ENCODE measurements at regions not wholly inside any gene's neighbourhood (a gene's known extent, or its start where the extent isn't known, plus 50 kb on each side); places are given as distances from the start of the nearest gene placed in this dataset.

DNA sequence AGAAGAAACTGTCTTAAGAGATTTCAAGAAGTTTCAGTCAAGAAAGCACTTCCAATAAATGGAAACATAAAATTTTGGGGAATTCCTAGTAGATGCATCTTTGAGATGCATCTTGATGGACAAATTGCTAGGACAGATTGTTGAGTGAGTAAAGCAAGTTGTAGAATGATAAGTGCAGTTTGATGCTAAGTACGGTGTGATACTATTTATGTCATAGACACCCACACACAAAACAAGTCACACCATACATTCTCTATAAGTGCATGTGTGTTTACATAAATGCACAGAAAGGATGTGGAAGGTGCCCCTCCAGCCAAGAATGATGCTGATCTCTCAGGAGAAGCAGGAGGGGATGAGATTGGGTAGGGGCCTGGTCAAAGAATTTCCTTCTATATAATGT, 375.7 kb downstream of the FOXO1 start:
- TF ChIP-seq CTCF (IDR thresholded peaks at IDR 0.05), result no peak
- Histone ChIP-seq H3K27me3 (no peaks in the 10 kb centered on the region), H3K9me3 (no peaks in the 10 kb centered on the region), H3K4me1 (ENCODE audit: control insufficient read depth in 1 of 2, insufficient read depth in 1 of 2, low read depth in 1 of 2, low read length in 1 of 2) (no peaks in the 10 kb centered on the region), H3K4me3 (ENCODE audit: low read depth in 1 of 2, low read length in 1 of 2) (no peak overlapping the region), H3K27ac (no peak overlapping the region), H3K36me3 (no peaks in the 10 kb centered on the region)

DNA sequence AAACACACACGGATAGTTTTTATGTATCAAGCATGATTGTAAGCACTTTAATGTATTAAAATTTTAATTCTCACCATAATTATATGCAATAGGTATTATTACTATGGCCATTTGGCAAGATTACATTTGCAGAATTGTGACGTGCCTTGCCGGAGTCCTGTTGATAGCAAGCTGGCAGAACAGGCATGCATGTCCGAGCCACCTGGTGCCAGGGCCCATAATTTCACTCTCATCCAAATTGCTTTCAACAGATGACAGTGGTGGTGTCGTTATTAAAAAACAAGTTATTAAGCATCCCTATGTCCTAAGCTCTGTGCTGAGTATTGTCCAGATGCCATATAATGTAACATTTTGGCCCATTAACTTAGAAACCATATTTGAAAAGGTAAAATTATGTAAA, 374.3 kb downstream of the FOXO1 start:
- TF ChIP-seq CTCF (IDR thresholded peaks at IDR 0.05), result no peak
- Histone ChIP-seq H3K27ac (no peak overlapping the region), H3K4me3 (ENCODE audit: low read depth in 1 of 2, low read length in 1 of 2) (no peak overlapping the region), H3K36me3 (no peaks in the 10 kb centered on the region), H3K27me3 (no peaks in the 10 kb centered on the region), H3K9me3 (no peaks in the 10 kb centered on the region), H3K4me1 (ENCODE audit: control insufficient read depth in 1 of 2, insufficient read depth in 1 of 2, low read depth in 1 of 2, low read length in 1 of 2) (no peaks in the 10 kb centered on the region)

DNA sequence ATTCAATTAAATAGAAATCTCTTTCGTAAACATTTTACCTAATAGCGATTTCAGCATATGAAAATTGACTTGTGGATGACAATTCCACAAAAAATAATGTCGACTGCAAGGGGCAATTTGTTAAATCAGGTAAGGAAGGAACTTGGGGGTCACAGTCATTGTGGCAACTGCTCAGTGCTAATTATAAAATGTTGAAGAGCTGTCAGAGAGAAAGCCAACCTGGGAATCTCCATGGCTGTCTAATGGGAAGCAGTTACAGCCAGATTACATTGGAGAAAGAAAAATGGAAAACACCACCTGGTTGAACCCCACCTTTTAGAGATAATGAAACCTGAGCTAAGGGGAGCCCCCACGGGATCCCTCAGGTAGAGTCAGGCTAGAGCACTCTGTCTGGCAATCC, 373.9 kb downstream of the FOXO1 start:
- Histone ChIP-seq H3K4me3 (ENCODE audit: low read depth in 1 of 2, low read length in 1 of 2) (no peak overlapping the region), H3K4me1 (ENCODE audit: control insufficient read depth in 1 of 2, insufficient read depth in 1 of 2, low read depth in 1 of 2, low read length in 1 of 2) (no peaks in the 10 kb centered on the region), H3K9me3 (no peaks in the 10 kb centered on the region), H3K27ac (no peak overlapping the region), H3K36me3 (no peaks in the 10 kb centered on the region), H3K27me3 (no peaks in the 10 kb centered on the region)
- no peak for TF ChIP-seq CTCF (IDR thresholded peaks at IDR 0.05)

- Histone ChIP-seq H3K36me3 (no peaks in the 10 kb centered on the region), H3K9me3 (no peaks in the 10 kb centered on the region), H3K4me1 (ENCODE audit: control insufficient read depth in 1 of 2, insufficient read depth in 1 of 2, low read depth in 1 of 2, low read length in 1 of 2) (no peaks in the 10 kb centered on the region), H3K27ac (no peak overlapping the region), H3K27me3 (no peaks in the 10 kb centered on the region), H3K4me3 (ENCODE audit: low read depth in 1 of 2, low read length in 1 of 2) (no peak overlapping the region)
- TF ChIP-seq CTCF (IDR thresholded peaks at IDR 0.05), result no peak
These were observed 364.1 kb downstream of the FOXO1 start for GRCh38 chr13:40302351-40302750.

DNA sequence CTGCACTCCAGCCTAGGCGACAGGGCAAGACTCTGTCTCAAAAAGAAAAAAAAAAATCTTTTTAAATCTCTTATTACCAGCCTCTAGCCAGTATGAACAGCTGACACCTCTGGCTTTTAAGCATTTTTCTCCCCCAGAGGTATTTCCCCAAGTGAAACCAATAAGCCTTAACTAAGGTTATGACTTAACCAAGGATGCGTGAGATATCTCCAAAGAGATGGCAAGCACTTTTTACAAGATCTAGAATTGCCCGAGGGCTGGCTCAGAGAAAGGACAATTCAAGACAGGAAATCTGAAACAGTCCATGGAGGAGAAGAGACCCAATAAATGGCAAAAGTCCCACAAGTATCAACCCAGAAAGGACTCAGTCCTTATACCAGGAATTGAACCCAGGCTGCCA, 362.1 kb downstream of the FOXO1 start:
- no peaks in the 10 kb centered on the region for H3K4me1 ChIP-seq (ENCODE audit: control insufficient read depth in 1 of 2, insufficient read depth in 1 of 2, low read depth in 1 of 2, low read length in 1 of 2)
- H3K4me3 ChIP-seq (ENCODE audit: low read depth in 1 of 2, low read length in 1 of 2), result no peak overlapping the region
- H3K27me3 ChIP-seq, result no peaks in the 10 kb centered on the region
- TF ChIP-seq CTCF (IDR thresholded peaks at IDR 0.05), result no peak
- H3K27ac ChIP-seq, result no peak overlapping the region
- no peaks in the 10 kb centered on the region for H3K9me3 ChIP-seq
- no peaks in the 10 kb centered on the region for H3K36me3 ChIP-seq

DNA sequence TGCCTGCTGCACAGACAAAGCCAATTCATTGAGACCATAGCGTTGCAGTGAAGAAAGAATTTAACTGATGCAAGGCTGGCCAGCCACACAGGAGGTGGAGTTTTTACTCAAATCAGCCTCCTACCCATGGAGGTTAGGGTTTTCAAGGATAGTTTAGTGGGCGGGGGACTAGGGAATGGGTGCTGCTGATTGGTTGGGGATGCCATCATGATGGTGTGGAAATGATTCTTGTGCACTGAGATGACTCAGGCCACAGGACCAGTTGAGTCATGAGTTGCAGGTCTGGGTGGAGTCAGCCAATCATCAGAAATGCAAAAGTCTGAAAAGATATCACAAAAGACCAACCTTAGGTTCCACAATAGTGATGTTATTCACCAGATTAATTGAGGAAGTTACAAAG, 359.6 kb downstream of the FOXO1 start:
- Histone ChIP-seq H3K27ac (no peak overlapping the region), H3K36me3 (no peaks in the 10 kb centered on the region), H3K4me1 (ENCODE audit: control insufficient read depth in 1 of 2, insufficient read depth in 1 of 2, low read depth in 1 of 2, low read length in 1 of 2) (no peaks in the 10 kb centered on the region), H3K4me3 (ENCODE audit: low read depth in 1 of 2, low read length in 1 of 2) (no peak overlapping the region), H3K9me3 (no peaks in the 10 kb centered on the region), H3K27me3 (no peaks in the 10 kb centered on the region)
- TF ChIP-seq CTCF (IDR thresholded peaks at IDR 0.05), result no peak
